Tibial artery (tissue), 4 donors: ENCODE measurements at regions not wholly inside any gene's neighbourhood (a gene's known extent, or its start where the extent isn't known, plus 50 kb on each side); places are given as distances from the start of the nearest gene placed in this dataset.

Source experiments
- DNase-seq, 2 donors: peaks; one replicate each; pipeline ENCODE4 v3.0.0-alpha.2; 2019
- H3K27ac ChIP-seq, 2 donors: fragments of 200-600 bp; sonication (generic) in 1 of 2; 1 replicate in 1 of 2; 2 replicates in 1 of 2; pipeline ENCODE4 v1.5.1; 2018 to 2019; ENCODE audit warnings: mild to moderate bottlenecking in 1 of 2
- H3K27me3 ChIP-seq, 2 donors: fragments of 200-600 bp; sonication (generic) in 1 of 2; one replicate each; pipeline versions ENCODE4 v1.5.1 to v1.6.0; 2016 to 2019
- H3K36me3 ChIP-seq, 3 donors: fragments of 200-600 bp; sonication (generic) in 2 of 3; one replicate each; pipeline ENCODE4 v1.5.1; 2016 to 2019; ENCODE audit warnings: mild to moderate bottlenecking in 2 of 3
- H3K4me1 ChIP-seq, 4 donors: fragments of 200-600 bp; sonication (generic) in 2 of 4; 1 replicate in 3 of 4; 2 replicates in 1 of 4; pipeline ENCODE4 v1.5.1; 2016 to 2019
- H3K4me3 ChIP-seq, 2 donors: fragments of 200-600 bp; sonication (generic) in 1 of 2; 1 replicate in 1 of 2; 2 replicates in 1 of 2; pipeline ENCODE4 v1.5.1; 2018 to 2019; ENCODE audit warnings: mild to moderate bottlenecking in 2 of 2
- H3K9me3 ChIP-seq, 3 donors: fragments of 200-600 bp; sonication (generic) in 1 of 3; one replicate each; pipeline ENCODE4 v1.5.1; 2016 to 2019
- intact Hi-C: fragments of 100-400 bp; cut with DNase I; formaldehyde crosslinking; loops from one replicate; pipeline ENCODE4 v1.15.0; 2023; ENCODE audit warnings: low total_unique reads
- TF ChIP-seq, protein P1 (sequence below), 2 experiments: fragments of 200-600 bp in 1 of 2; fragments of 450-650 bp in 1 of 2; IDR thresholded peaks; one replicate each; pipeline ENCODE4 v1.5.1; 2017 to 2019; ENCODE audit warnings: antibody characterized with exemption in 2 of 2, mild to moderate bottlenecking in 1 of 2, moderate library complexity in 1 of 2

DNA sequence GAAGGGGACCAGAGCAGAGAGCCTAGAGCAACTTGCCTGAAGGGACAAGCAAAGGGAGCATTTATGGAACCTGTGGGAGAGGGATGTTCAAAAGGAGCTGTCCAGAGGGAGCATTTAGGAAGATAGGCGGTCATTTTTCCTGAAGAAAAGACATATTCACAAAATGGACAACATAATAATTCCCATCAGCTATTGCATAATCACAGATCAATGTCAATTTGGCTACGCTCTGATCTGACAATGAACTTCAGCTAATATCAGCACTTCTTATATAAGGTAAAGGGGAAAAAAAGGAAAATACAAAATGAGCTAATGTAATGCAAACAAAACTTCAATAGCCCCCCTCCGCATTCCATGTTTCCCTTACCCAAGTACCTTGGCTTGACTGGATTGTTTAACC lies 291.1 kb upstream of the CDH7 start:
- Histone ChIP-seq H3K4me1 (no peaks in the 10 kb centered on the region), H3K9me3 (no peaks in the 10 kb centered on the region), H3K27me3 (no peaks in the 10 kb centered on the region), H3K4me3 (no peak overlapping the region), H3K27ac (no peak overlapping the region), H3K36me3 (no peaks in the 10 kb centered on the region)
- intact Hi-C loops: no loop called here
- DNase-seq: no peak
- TF ChIP-seq, protein P1, sequence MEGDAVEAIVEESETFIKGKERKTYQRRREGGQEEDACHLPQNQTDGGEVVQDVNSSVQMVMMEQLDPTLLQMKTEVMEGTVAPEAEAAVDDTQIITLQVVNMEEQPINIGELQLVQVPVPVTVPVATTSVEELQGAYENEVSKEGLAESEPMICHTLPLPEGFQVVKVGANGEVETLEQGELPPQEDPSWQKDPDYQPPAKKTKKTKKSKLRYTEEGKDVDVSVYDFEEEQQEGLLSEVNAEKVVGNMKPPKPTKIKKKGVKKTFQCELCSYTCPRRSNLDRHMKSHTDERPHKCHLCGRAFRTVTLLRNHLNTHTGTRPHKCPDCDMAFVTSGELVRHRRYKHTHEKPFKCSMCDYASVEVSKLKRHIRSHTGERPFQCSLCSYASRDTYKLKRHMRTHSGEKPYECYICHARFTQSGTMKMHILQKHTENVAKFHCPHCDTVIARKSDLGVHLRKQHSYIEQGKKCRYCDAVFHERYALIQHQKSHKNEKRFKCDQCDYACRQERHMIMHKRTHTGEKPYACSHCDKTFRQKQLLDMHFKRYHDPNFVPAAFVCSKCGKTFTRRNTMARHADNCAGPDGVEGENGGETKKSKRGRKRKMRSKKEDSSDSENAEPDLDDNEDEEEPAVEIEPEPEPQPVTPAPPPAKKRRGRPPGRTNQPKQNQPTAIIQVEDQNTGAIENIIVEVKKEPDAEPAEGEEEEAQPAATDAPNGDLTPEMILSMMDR (IDR thresholded peaks at IDR 0.05): no peak

DNA sequence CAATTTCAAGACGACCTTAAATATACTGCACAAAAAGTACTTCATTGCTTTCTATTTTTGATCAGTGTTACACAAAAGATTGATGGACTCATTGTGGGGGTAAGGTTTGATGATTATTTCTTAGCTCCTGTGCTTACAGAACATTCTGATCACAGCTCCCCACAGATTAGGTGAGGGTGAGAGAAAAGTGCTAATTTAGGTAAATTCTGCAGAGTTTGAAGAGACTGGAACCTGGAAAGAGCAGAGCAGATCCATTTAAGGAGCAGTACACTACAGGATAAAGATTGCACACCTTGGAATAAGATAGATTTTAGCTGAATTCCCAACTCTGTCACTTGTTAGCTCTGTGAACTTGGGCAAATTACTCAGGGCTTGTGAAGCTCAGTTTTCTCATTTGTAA lies 291.9 kb upstream of the CDH7 start:
- H3K4me3 ChIP-seq: no peak overlapping the region

DNA sequence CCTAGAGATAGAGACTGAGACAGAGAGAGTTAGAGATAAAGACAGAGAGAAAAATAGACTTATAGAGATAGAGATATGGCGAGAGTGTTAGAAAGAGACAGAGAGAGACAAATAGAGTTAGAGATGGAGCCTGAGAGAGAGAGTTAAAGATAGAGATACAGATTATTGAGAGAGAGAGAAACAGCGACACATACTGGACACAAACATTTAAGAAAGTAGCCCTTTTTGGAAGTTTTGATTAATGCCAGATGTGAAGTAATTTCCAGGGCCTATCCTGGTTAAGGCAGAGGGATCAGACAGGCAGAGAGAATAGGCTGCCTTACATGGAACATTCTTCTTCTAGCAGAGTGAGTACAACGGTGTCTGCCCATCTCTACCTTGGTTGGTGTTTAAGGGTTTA lies 311.6 kb upstream of the CDH7 start:
- Histone ChIP-seq H3K36me3 (no peaks in the 10 kb centered on the region), H3K4me1 (no peaks in the 10 kb centered on the region), H3K4me3 (no peak overlapping the region), H3K9me3 (no peaks in the 10 kb centered on the region), H3K27ac (no peak overlapping the region), H3K27me3 (no peaks in the 10 kb centered on the region)
- no peak for DNase-seq
- TF ChIP-seq, protein P1 (IDR thresholded peaks at IDR 0.05): no peak
- intact Hi-C loops: no loop called here

More for the DNA sequence above, 291.9 kb upstream of the CDH7 start:
- DNase-seq: no peak
- TF ChIP-seq, protein P1 (IDR thresholded peaks at IDR 0.05): no peak
- no peak overlapping the region for H3K27ac ChIP-seq
- H3K27me3 ChIP-seq: no peaks in the 10 kb centered on the region
- no peaks in the 10 kb centered on the region for H3K4me1 ChIP-seq
- intact Hi-C loops: no loop called here
- no peaks in the 10 kb centered on the region for H3K36me3 ChIP-seq
- no peaks in the 10 kb centered on the region for H3K9me3 ChIP-seq

DNA sequence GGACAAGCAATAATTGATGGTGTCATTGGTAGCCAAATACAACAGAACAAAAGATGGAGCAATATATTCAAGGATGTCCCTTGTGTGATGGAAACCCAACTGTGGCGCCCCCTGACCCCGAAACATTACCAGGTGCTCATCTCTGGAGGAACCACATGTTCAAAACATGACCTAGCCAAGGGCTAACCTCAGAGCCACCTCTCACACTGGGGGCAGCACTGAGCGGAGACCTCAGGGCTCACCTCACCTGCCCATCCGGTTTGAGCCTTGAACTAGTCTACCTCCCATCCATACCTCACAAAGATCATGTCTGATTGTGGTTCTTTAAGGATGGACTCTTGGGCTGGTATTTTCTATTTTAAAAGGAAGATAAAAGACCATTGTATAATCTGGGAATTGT lies 314.4 kb upstream of the CDH7 start:
- DNase-seq: no peak
- no peaks in the 10 kb centered on the region for H3K27me3 ChIP-seq
- no peaks in the 10 kb centered on the region for H3K9me3 ChIP-seq
- H3K27ac ChIP-seq: no peak overlapping the region
- no peak overlapping the region for H3K4me3 ChIP-seq
- no peaks in the 10 kb centered on the region for H3K36me3 ChIP-seq
- no peaks in the 10 kb centered on the region for H3K4me1 ChIP-seq
- intact Hi-C loops: no loop called here
- TF ChIP-seq, protein P1 (IDR thresholded peaks at IDR 0.05): no peak

DNA sequence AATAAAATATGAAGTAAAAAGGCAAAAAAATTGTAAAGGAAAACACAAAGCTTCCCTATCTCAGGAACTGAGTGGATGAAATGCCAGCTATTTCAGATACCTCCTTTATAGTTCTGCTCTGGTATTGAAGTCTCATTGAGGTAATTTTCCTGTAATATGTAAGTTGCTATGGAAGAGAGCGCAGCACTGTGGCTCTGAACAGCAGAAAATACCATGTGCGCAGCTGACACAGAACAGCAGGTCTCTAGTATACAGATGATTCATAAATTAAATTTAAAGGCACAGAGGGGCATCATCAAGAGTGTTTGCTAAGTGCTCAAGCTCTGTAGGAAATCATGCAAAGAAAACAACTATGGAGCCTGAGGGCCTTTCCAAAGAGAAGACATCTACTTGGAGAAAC lies 315.3 kb upstream of the CDH7 start:
- H3K27me3 ChIP-seq: no peaks in the 10 kb centered on the region
- H3K36me3 ChIP-seq: no peaks in the 10 kb centered on the region
- no peaks in the 10 kb centered on the region for H3K9me3 ChIP-seq
- H3K27ac ChIP-seq: no peak overlapping the region
- H3K4me3 ChIP-seq: no peak overlapping the region
- intact Hi-C loops: no loop called here
- TF ChIP-seq, protein P1 (IDR thresholded peaks at IDR 0.05): no peak
- no peaks in the 10 kb centered on the region for H3K4me1 ChIP-seq
- no peak for DNase-seq

DNA sequence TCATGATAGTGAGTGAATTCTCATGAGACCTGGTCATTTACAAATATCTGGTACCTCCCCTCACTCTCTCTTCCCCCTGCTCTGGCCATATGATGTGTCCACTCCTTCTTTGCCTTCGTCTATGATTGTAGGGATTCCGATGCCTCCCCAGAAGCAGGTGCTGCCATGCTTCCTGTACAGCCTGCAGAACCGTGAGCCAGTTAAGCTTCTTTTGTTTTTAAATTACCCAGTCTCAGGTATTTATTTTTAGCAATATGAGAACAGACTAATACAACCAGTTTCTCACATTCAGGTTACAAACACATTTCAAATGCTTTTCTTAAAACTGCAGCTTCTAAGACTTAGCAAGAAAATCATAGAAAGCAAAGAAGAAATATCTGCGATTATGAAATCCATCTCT lies 321.2 kb upstream of the CDH7 start:
- Histone ChIP-seq H3K27me3 (no peaks in the 10 kb centered on the region), H3K4me1 (no peaks in the 10 kb centered on the region), H3K36me3 (no peaks in the 10 kb centered on the region), H3K4me3 (no peak overlapping the region), H3K9me3 (no peaks in the 10 kb centered on the region), H3K27ac (no peak overlapping the region)
- intact Hi-C loops: no loop called here
- no peak for DNase-seq
- TF ChIP-seq, protein P1 (IDR thresholded peaks at IDR 0.05): no peak
